ENCODE measurements at regions not wholly inside any gene's neighbourhood (a gene's known extent, or its start where the extent isn't known, plus 50 kb on each side); places are given as distances from the start of the nearest gene placed in this dataset.
"Not testable (repeated sequence)": the region's sequence is repeated elsewhere in the genome, so short reads cannot be mapped to it uniquely, and the experiment has no call there.

DNA sequence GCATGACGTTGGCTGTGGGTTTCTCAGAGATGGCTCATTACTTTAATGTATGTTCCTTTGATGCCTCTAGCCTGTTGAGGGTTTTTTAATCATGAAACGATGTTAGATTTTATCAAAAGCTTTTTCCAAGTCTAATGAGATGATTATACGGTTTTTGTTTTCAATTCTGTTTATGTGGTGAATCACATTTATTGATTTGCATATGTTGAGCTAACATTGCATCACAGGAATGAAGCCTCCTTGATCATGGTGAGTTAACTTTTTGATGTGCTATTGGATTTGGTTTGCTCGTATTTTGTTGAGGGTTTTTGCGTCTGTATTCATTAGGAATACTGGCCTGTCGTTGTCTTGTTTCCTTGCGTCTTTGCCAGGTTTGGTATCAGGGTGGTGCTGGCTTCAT lies 52.3 kb upstream of the PTPN12 start:
- DNase-seq: no peak

DNA sequence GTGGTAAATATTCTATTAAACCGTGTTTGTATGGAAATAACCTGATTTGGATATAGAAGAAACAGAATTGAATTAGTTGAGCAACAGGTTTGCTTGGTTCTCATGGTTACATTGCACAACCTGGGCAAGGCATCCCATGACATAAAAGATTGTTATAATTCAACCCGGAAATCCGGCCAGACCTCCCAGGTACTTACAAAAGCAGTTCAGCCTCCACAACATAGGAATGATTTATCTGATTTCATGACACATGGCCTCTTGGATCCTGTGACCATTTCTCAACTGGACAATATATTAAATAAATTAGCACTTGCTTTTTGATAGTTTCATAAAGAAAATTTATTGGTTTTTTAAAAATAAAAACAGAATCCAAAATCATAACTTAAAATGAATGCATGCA lies 55.1 kb upstream of the PTPN12 start:
- peak in 1 of 2 donors; percentile 51 for DNase-seq

DNA sequence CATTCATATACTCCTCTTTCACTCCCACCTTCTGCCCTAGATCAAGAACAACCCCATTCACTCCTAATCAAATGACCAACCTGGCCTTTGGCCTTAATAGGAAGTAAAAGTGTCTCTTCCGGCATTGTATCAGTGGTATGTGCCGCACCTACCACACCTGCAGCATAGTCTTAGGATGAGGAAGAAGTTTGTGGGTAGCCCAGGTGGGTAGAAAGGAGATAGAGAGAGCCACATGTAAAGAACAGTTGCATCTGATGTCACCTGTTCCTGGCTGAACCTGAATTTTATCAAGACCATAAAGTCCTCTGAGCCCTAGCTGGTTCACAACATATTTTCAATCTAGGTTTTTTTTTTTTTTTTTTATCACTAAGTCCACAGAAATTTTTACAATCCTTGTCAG lies 55.5 kb upstream of the PTPN12 start:
- DNase-seq: no peak

DNA sequence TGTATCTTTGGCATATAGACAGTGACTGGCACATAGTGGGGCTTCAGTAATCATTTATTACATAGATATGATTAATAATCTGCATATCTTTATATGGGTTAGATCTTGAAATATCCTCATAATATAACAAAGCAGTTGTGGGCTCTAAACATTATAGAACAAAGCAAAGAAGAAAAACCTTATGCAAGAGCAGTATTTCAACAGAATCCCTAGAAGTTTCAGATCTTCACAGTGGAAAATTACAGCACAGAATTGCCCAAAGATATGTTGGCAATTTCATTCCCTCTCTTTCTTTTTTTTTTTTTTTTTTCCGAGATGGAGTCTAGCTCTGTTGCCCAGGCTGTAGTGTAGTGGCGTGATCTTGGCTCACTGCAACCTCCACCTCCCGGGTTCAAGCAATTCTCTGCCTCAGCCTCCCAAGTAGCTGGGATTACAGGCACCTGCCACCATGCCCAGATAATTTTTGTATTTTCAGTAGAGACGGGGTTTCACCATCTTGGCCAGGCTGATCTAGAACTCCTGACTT lies 56.9 kb upstream of the PTPN12 start:
- DNase-seq: not testable (repeated sequence)

DNA sequence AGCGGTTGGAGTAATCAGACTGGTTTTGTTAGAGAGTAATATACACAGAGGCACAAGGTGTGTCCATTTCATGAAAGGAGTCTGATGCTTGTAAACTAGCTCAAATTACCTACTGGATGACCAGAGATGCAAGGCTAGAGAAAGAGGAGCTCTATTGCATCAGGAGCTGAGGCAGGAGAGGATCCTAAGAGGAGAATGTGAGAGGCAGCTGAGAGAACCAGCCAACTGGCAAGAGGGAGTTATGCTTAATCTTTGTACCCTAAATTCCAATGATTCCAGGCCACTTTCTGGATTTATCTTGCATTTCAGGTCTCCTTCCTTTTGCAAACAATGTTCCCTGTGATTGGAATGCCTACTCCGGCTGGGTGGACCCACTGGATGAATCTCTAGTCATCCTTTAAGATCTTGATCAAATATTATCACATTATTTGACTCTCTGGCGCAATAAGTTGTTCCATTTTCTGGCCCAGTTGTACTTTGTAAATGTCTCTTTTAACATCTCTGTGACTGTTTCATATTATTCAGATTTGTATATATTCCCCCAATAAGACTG lies 57.5 kb upstream of the PTPN12 start:
- no peak for DNase-seq

DNA sequence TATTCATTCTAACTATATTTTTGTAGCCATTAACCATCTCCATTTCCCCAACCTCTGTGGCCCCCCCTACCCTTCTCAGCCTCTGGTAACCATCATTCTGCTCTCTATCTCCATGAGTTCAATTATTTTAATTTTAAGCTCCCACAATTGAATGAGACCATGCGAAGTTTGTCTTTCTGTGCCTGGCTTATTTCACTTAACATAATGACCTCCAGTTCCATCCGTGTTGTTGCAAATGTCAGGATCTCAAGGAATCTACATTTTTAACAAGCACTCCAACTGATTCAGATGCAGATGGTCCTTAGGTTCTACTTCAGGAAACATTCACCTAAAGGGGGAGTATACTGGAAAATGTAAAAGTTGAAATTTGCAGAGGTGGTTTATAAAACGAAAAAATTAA lies 60.2 kb upstream of the PTPN12 start:
- DNase-seq: no peak

DNA sequence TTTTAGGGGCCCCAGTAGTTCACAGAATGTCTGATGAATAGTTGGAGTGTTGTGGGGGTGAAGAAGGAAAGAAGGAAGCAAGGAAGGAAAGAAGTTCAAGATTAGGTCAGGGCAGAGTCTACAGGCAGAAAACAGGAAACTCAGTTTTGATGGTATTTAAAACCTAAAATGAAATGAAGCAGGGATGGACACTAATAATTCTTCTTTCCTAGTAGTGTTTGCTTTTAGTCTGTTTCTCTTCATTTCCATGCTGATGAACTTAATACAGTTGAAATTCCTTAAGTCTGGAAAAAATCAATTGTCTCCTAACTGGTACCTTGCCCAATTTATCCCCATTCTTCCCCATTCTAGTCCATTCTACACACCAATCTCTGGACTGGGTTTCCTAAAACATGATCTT lies 59.0 kb upstream of the GSAP start:
- no peak for DNase-seq

DNA sequence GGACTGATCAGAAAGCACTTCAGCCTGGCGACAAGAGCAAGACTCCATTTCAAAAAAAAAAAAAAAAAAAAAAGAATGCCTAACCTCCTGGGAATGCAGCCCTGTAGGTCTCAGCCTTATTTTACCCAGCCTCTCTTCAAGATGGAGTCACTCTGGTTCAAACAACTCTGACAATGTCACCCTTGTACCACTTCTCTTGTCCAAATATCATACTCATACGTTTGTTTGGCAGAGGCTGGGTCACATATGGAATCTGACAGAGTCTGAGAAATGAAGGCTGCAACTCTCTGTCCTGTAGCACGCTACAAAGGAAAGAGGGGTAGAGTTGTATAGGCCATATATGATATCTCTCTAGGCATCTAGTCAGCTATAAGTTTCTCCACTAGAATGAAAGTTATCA lies 58.6 kb upstream of the GSAP start:
- DNase-seq: no peak

DNA sequence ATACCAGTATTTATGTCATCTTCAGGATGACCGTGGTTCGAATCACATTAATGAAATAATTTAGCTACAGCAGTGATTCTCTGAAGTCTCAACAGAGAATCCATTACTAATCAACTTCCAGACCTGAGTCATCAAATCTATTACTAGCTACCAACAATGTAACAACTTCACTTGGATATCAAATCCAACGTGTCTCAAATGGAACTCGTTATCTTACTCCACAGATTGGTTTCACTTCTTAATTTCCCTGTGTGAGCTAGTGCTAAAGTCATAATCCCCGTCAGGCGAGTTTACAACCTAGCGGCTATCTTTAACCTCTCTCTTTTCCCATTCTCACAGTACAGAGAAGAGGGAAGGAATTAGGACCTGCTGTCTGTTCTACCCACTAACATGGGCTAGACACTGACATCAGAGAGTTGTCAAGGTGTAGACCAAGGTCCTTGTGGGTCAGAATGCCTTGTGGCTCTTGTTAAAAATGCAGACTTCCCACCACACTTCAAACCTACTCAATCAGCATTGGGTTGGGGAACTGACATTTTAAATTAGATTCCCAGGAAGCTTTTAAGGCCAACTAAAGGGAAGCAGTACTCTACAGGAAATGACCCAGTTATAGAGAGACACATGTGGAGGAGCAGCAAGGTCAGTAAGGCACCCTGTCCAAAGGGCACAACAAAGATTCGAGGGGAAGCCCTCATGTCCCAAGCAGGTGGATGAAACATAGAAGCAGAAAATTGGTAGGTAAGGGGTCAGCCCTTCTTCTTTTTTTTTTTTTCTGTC lies 57.3 kb upstream of the GSAP start:
- no peak for DNase-seq

DNA sequence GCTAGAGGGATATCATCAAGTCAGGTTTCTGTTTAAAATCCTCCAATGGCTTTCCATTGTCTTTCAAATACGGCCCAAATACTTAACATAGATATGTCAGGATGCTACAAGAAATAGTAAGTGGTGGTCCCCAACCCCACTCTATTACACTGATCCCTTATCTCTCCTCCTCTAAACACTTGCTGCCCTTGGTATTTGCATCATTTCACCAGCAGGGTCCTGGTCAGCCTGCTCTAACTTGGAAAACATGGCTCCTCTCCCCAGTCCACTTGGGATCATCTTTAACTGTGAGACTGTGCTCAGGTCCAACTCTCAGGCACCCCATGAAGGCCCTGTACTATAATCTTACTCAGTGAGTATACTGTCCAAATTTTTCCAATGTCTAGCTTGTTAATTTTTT lies 53.8 kb upstream of the GSAP start:
- DNase-seq: no peak

DNA sequence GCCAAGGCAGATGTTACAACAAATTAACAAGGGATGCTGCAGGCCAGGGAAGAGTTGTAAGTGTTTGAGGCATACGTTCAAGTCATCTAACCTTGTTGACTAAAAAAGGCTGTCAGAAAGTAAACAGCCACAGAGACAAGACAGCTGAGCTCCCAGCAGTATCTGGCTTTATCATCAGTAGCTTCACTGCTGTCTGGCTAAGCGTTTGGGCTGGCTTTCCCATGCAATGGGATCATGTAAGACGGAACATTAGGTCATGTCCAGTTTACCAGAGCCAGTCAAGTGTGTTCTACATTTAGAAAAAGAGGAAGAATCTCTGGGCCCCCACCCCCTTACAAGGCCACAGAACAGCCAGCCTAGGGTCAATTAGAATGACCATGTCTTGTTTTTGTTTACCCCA lies 51.3 kb upstream of the GSAP start:
- DNase-seq: peak in 1 of 2 donors; percentile 33

DNA sequence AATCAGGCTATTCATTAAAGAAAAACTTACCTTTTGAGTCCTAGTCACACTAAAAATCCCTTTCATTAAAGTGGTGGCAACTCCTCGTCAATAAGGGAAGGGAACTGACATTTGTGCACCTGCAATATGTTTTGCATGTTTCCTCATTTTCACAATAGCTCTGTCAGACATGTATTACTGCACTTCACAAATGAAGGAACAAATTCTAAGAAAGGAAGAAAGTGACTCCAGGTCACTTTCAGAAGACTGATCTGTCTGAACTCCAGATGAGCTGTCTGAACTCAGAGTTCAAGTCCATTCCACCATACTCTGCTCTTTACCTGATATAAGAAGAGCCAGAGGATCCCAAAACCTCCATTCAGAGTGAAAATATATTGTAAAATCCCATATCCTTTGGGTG lies 50.3 kb upstream of the GSAP start:
- DNase-seq: no peak
